GM18508 (cell line): ENCODE measurements at regions not wholly inside any gene's neighbourhood (a gene's known extent, or its start where the extent isn't known, plus 50 kb on each side); places are given as distances from the start of the nearest gene placed in this dataset.

Experiments
- ATAC-seq: cut with Tn5 transposase; IDR thresholded peaks from one replicate; pipeline ENCODE4 v1.9.1; 2021; ENCODE audit warnings: moderate number of reproducible peaks; ENCODE audit not compliant: insufficient read depth, unreplicated experiment

DNA sequence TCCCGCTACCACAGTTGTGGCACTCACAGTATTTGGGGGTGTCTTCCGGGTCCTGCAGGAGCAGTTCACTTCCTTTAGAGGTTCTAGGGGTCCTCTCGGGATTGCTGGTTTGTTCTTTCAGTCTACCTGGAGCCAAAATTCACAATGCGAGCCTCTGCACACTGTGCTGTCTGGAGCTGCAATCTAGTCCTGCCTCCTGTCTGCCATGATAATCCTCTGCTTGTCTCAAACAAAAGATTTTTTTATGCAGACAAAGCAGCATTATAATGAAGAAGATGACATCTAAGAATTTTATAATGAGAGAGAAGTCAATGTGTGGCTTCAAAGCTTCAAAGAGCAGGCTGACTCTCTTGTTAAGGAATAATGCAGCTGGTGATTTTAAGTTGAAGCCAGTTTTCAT lies 975.1 kb upstream of the GYPC start:
- ATAC-seq, result no peak

DNA sequence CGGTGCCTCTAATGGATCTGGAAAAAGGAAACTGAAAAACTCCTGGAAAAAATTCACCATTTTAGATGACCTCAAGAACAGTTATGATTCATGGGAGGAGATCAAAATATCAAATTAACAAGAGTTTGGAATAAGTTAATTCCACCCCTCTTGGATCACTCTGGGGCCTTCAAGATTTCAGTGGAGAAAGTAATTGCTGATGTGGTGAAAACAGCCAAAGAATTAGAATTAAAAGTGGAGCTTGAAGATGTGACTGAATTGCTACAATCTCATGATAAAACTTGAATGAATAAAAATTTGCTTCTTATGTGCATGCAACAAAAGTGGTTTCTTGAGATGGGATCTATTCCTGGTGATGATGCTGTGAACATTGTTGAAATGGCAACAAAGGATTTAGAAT lies 974.4 kb upstream of the GYPC start:
- no peak for ATAC-seq

DNA sequence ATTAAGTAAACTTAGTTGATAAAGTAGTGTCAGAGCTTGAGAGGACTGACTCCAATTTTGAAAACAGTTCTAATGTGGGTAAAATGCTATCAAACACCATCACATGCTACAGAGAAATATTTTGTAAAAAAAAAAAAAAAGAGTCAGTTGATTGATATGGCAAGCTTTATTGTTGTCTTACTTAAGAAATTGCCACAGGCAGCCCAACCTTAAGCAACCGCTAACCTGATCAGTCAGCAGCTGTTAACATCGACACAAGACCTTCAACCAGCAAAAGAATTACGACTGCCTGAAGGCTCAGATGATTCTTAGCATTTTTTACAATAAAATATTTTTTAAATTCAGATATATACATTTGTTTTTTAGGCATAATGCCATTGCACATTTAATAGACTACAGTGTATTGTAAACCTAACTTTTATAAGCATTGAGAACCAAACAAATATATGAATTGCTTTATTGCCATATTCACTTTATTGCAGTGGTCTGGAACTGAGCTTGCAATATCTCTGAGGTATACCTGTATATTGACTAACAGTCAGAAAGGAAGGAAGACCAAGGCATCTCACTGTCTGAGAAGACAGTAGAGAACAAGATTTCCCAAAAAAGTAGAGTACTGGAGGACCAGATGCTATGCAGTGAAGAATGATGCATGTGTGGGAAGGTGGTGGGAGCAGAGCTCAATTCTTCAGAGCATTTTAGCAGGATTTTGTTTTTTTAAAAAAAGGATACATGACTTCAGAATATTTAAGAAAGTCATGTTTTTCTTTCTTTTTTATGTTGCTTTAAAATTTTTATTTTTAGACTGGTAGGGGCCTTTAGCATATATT lies 973.8 kb upstream of the GYPC start:
- no peak for ATAC-seq

- no peak for ATAC-seq
These were observed 971.7 kb upstream of the GYPC start for GRCh38 chr2:125684256-125684655.

GRCh38 chr2:125684932-125685331 lies 971.0 kb upstream of the GYPC start:
- ATAC-seq, result no peak

- no peak for ATAC-seq
These were observed 959.4 kb upstream of the GYPC start for GRCh38 chr2:125696560-125696959.

DNA sequence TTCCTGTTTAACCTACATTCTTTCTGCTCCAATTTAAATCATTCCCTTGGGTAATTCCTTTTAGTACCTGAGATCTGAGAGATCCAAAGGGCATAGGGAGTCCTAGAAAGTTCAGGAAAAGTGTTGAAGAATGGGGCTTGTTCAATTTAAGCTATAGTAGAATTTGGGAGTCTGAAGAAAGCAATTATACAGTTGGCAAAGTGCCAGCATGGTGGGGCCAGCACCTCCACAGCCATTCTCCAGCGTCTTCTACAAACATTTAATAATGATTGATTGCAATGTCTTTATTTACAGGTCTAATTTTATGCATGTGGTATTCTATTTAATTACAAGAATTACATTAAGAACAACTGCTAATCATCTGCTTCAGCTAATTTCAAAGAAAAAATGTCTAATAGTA lies 957.7 kb upstream of the GYPC start:
- no peak for ATAC-seq

DNA sequence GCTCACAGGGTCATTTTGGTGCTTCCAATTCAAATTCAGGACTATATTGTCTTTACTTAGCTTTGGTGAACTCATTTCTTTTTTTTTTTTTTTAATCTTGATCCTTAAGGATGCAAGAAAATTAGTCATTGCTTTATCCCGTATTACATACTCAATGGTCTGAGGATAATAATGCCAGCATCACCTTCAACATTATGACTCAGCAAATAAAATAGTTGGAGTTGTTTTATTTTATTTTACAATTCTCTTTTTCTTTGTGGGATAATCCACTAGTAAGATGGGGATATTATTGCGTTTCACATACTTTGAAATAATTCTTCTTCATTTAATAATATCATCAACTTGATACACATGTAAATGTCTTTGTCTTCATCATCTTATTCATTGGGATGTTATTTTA lies 954.9 kb upstream of the GYPC start:
- no peak for ATAC-seq

DNA sequence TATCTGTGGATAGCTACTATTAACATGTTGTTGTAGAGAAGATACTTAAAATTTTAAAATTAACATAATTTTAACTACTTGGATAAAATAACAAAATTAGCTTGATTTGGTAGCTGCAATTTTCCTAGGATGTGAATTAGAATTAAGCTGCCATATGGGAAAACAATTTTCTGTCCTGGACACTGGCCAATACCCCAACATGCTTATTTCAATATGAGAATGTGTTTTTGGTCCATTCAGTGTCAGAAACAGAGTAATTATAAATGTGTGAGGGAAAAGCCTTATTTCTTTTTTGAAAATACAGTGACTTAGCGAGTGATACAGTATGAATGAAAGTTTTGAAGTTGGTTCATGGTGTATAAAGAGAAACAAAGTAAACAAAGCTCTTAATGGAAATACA lies 948.3 kb upstream of the GYPC start:
- no peak for ATAC-seq

GRCh38 chr2:125710561-125710960 lies 945.4 kb upstream of the GYPC start:
- ATAC-seq, result no peak

DNA sequence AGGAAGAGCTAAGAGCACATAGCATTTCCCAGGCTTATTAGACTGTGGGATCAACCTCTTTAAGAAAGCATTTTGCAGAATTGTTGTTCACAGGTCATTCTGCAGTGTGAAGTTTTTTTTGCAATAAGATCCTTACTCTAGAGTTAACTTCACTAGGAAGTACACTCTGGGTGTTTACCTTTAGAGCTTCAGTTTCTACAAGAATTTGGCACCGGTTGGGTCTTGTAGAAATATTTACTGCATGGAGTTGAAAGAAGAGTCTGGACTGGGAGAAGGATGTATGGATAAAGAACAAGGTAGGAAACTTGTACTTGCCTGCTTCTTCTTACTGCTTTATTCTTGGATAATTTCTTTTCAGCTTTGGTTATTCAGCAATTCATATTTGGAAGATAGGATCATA lies 944.9 kb upstream of the GYPC start:
- no peak for ATAC-seq

- ATAC-seq, result no peak
These were observed 942.4 kb upstream of the GYPC start for GRCh38 chr2:125713533-125713932.

DNA sequence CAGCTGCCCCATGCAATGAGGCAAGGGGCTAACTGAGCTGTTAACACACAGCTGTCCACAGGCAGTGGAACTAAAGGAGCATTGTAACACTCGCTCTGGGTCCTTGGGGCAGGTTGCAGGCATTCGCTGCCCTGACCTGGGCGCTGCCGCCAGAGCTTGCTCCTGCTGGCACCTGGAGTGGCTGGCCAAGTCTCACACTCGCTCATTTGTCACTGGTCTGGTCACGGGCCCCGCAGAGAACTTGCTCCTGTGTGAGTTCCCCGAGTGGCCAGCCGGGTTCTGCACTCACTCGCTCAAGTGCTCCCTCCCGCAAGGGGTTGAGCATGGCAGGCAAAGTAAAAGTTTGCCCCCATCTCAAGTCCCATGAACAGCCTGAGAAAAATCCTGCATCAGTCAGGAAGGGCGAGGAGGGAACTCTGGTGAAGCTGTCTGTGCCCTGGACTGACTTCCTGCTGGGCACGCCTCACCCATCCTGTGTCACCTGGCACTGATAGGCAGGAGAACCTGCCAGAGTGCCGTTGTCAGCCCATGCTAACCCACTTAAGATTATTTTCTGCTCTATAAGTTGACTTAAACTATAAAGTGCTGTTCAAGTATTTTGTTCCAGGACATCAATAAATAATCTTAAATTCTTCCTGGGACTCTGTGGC lies 934.8 kb upstream of the GYPC start:
- no peak for ATAC-seq

- ATAC-seq, result no peak
These were observed 925.0 kb upstream of the GYPC start for GRCh38 chr2:125730921-125731320.

DNA sequence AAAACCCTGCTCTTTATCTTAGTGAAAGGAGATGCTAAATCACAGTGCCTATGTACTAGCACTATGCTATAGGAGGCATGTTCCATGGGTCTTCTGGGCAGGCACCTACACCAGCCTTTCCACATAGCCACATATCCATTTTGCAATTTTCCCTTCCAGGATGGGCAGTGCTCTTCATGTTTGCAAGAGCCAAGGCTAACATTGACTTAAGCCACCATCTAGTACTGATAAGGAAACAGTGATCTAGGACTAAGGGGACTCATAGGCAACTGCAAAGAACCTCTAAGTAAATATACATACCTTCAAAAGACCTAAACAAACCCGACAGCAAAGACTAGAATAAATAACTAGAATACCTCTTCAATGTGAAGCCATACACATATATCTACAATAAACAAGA lies 919.7 kb upstream of the GYPC start:
- ATAC-seq, result no peak

DNA sequence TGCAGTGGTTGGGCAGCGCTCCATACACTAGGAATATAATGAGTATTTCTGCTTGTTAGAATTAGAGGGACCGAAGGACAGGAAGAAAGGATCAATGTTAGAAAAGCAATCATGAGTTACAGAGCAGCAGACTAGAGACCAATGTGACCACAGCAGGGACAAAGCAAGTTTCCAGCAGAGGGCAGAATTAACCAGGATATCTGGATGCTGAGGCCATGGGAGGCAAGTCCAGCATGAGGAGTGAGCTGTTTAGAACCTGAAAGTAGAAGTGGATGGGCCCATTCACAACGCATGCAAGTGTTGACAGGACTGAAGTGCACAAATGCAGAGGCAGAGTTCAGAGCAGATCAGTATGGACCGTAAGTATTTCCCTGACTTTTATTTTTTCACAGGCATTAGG lies 910.4 kb upstream of the GYPC start:
- ATAC-seq, result no peak

- ATAC-seq, result no peak
These were observed 909.4 kb upstream of the GYPC start for GRCh38 chr2:125746321-125747164.

GRCh38 chr2:125747165-125747425 lies 908.9 kb upstream of the GYPC start:
- ATAC-seq, result no peak

- no peak for ATAC-seq
These were observed 899.5 kb upstream of the GYPC start for GRCh38 chr2:125756431-125756830.

- no peak for ATAC-seq
These were observed 859.2 kb upstream of the GYPC start for GRCh38 chr2:125796784-125797183.

DNA sequence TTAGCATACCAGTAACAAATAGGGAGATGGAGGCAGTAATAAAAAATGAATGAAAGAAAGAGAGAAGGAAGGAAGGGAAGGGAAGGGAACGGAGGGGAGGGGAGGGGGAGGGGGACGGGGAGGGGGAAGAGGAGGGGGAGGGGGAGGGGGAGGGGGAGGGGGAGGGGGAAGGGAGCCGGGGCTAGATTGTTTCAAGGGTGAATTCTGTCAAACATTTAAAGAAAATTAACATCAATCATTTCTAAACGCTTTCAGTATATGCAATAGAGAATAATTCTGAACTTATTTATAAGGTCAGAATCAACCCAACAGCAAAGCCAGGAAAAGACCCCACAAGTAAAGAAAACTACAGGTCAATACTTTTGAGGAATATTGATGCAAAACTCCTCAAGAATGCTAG lies 858.8 kb upstream of the GYPC start:
- ATAC-seq, result no peak
